ENCODE measurements at regions not wholly inside any gene's neighbourhood (a gene's known extent, or its start where the extent isn't known, plus 50 kb on each side); places are given as distances from the start of the nearest gene placed in this dataset.
A peak's percentile ranks its signal among the peaks of the same experiment; 100 is the strongest.

DNA sequence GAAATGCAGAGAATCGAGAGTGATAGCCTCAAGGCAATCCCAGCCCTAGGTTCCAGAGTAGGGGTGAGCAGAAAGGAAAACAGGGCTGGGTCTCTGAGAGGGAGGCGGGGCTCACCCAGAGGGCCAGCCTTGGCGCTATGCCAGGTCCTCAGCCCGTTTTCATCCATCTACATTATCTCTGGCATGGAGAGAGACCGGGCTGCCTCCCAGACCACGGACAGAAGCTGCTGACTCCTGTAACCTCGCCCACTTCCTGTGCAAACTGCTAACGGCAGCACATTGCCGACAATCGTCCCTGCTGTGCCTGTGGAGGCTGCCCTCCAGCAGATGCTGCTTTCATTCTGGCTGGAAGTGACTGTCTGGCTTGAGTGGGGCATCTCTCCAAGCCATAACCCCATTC lies 569.1 kb downstream of the NPHP4 start:
- ChIA-PET CTCF (no interaction called here), POLR2A (no interaction called here), RAD21 (ENCODE audit: low non-redundant PET in 1 of 2, low total read pairs in 2 of 2, uncharacterized antibody in 2 of 2, unreplicated experiment in 2 of 2) (no interaction called here)
- Histone ChIP-seq H3K36me3 (ENCODE audit: control insufficient read depth in 1 of 2, insufficient read depth in 2 of 2, low read length in 2 of 2) (no peaks in the 10 kb centered on the region), H3K27ac (ENCODE audit: low read depth, low read length) (no peak overlapping the region), H3K9me2 (ENCODE audit: insufficient read depth) (no peaks in the 10 kb centered on the region), H2AFZ (ENCODE audit: low read depth, low read length, poor library complexity, severe bottlenecking) (no peak overlapping the region), H4K20me1 (ENCODE audit: insufficient read depth) (no peaks in the 10 kb centered on the region), H3K27me3 (ENCODE audit: insufficient read depth, low read length) (no peaks in the 10 kb centered on the region; the same call in 1 of the 2 replicates), H3K9me3 (ENCODE audit: control insufficient read depth in 1 of 2, insufficient read depth in 1 of 2, low read depth in 1 of 2, low read length in 2 of 2) (no peaks in the 10 kb centered on the region), H3K4me2 (ENCODE audit: low read length) (peak overlapping the region; percentile 7; the same call in 1 of the 2 replicates), H3K4me3 (replicated peaks in 1 of 2; ENCODE audit: low read depth in 1 of 2, low read length in 2 of 2) (no peak overlapping the region), H3K9ac (ENCODE audit: low read length) (no peak overlapping the region), H3K4me1 (ENCODE audit: control insufficient read depth in 1 of 2, insufficient read depth in 2 of 2, low read length in 2 of 2) (peaks cover 0 to 10% of the 10 kb centered on the region in 2 experiments; a peak in 1 of 4 replicates), H3K79me2 (ENCODE audit: insufficient read depth, low read length) (no peaks in the 10 kb centered on the region)
- TF ChIP-seq ZNF274 (IDR thresholded peaks at IDR 0.05; ENCODE audit: low read depth, low read length): no peak
- TF ChIP-seq EZH2 (IDR thresholded peaks at IDR 0.05): no peak
- TF ChIP-seq POLR2AphosphoS5 (IDR thresholded peaks at IDR 0.05; ENCODE audit: low read depth, low read length): no peak
- no peak for TF ChIP-seq EZH2phosphoT487 (IDR thresholded peaks at IDR 0.05; ENCODE audit: borderline replicate concordance)
- TF ChIP-seq YY1 (IDR thresholded peaks at IDR 0.05; ENCODE audit: extremely low read depth, insufficient replicate concordance, low read depth, low read length): no peak
- no peak for TF ChIP-seq CBX3 (IDR thresholded peaks at IDR 0.05; ENCODE audit: low read depth)
- no peak for TF ChIP-seq JUND (IDR thresholded peaks at IDR 0.05)
- no peak for TF ChIP-seq POLR2A (IDR thresholded peaks at IDR 0.05; ENCODE audit: borderline replicate concordance, extremely low read depth, insufficient read depth, insufficient read length)
- TF ChIP-seq, protein P1, sequence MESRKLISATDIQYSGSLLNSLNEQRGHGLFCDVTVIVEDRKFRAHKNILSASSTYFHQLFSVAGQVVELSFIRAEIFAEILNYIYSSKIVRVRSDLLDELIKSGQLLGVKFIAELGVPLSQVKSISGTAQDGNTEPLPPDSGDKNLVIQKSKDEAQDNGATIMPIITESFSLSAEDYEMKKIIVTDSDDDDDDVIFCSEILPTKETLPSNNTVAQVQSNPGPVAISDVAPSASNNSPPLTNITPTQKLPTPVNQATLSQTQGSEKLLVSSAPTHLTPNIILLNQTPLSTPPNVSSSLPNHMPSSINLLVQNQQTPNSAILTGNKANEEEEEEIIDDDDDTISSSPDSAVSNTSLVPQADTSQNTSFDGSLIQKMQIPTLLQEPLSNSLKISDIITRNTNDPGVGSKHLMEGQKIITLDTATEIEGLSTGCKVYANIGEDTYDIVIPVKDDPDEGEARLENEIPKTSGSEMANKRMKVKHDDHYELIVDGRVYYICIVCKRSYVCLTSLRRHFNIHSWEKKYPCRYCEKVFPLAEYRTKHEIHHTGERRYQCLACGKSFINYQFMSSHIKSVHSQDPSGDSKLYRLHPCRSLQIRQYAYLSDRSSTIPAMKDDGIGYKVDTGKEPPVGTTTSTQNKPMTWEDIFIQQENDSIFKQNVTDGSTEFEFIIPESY (IDR thresholded peaks at IDR 0.05; ENCODE audit: extremely low read depth, insufficient replicate concordance, low read length): no peak
- no peak for TF ChIP-seq SP1 (IDR thresholded peaks at IDR 0.05; ENCODE audit: low read depth)
- TF ChIP-seq, protein P2, sequence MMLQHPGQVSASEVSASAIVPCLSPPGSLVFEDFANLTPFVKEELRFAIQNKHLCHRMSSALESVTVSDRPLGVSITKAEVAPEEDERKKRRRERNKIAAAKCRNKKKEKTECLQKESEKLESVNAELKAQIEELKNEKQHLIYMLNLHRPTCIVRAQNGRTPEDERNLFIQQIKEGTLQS (IDR thresholded peaks at IDR 0.05): no peak
- TF ChIP-seq SRF (IDR thresholded peaks at IDR 0.05; ENCODE audit: low read depth): no peak
- no peak for TF ChIP-seq ELF1 (IDR thresholded peaks at IDR 0.05; ENCODE audit: borderline replicate concordance, low read depth)
- TF ChIP-seq, protein P3, sequence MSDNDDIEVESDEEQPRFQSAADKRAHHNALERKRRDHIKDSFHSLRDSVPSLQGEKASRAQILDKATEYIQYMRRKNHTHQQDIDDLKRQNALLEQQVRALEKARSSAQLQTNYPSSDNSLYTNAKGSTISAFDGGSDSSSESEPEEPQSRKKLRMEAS (IDR thresholded peaks at IDR 0.05): no peak
- no TSS peak for BruUV-seq (replicated peaks)
- intact Hi-C loops (cut with micrococcal nuclease): no loop called here
- ATAC-seq: no peak
- DNase-seq (ENCODE audit: low read depth, low spot score): no peak

Measured in HCT116 (cell line).